ENCODE measurements at regions not wholly inside any gene's neighbourhood (a gene's known extent, or its start where the extent isn't known, plus 50 kb on each side); places are given as distances from the start of the nearest gene placed in this dataset.
"Not testable (repeated sequence)": the region's sequence is repeated elsewhere in the genome, so short reads cannot be mapped to it uniquely, and the experiment has no call there.

- not testable (repeated sequence) for FAIRE-seq; DNase-seq (ENCODE audit: insufficient read length, low spot score)
Measured at GRCh38 chrX:115840729-115841409, 279.9 kb downstream of the PLS3 start.

GRCh38 chrX:115850986-115851385 is 290.0 kb downstream of the PLS3 start:
- not testable (repeated sequence) for DNase-seq (ENCODE audit: insufficient read length, low spot score); FAIRE-seq

DNA sequence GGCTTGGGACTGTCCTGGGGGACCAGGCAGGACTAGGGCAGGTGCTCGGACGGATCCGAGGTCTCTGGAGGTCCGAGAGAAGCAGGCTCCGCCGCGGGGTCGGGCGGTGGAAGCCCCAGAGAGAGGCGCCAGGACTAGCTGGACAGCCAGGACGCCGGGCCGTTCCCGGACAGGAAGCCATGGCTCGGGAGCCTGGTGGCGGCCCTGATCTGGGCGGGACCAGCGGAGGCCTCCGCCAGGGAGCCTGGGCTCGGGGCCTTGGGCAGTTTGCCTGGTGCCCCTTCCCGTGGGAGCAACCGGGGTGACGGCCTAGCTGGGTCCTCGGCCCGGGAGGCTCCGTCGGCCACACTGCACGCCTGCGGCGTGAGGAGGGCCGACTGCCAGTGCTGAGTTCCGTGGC is 292.3 kb downstream of the PLS3 start:
- FAIRE-seq; DNase-seq (ENCODE audit: insufficient read length, low spot score): not testable (repeated sequence)

GRCh38 chrX:115881170-115881569 is 289.4 kb upstream of the AGTR2 start:
- FAIRE-seq: not testable (repeated sequence)

GRCh38 chrX:115884121-115884520 is 286.4 kb upstream of the AGTR2 start:
- FAIRE-seq; DNase-seq (ENCODE audit: insufficient read length, low spot score): not testable (repeated sequence)

More at GRCh38 chrX:115881170-115881569, 289.4 kb upstream of the AGTR2 start:
- not testable (repeated sequence) for DNase-seq (ENCODE audit: insufficient read length, low spot score)

DNA sequence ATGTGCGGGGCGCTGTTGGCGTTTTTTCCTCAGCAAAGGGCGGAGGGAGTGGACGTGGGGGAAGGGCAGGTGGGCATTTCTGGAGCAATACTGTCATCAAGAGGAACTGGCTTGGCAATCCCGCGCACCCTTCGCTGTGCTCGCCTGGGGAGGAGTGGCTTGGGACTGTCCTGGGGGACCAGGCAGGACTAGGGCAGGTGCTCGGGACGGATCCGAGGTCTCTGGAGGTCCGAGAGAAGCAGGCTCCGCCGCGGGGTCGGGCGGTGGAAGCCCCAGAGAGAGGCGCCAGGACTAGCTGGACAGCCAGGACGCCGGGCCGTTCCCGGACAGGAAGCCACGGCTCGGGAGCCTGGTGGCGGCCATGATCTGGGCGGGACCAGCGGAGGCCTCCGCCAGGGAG is 282.5 kb upstream of the AGTR2 start:
- not testable (repeated sequence) for FAIRE-seq; DNase-seq (ENCODE audit: insufficient read length, low spot score)

DNA sequence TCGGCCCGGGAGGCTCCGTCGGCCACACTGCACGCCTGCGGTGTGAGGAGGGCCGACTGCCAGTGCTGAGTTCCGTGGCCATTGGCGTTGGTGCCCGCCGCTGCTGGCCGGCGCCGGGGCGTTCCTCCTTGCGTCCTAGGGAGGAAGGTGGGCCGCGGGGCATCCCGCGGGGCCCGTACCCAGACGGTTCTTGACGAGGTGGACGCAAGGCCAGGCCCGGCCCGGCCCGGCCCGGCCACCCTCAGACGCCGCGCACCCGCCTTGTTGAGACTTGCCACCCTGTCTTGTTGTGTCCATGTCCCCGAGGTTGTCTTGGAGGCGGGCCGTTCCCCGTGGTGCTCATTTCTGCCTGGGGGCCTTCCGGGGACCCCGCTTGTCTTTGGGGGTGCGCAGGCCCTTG is 282.0 kb upstream of the AGTR2 start:
- not testable (repeated sequence) for FAIRE-seq; DNase-seq (ENCODE audit: insufficient read length, low spot score)

DNA sequence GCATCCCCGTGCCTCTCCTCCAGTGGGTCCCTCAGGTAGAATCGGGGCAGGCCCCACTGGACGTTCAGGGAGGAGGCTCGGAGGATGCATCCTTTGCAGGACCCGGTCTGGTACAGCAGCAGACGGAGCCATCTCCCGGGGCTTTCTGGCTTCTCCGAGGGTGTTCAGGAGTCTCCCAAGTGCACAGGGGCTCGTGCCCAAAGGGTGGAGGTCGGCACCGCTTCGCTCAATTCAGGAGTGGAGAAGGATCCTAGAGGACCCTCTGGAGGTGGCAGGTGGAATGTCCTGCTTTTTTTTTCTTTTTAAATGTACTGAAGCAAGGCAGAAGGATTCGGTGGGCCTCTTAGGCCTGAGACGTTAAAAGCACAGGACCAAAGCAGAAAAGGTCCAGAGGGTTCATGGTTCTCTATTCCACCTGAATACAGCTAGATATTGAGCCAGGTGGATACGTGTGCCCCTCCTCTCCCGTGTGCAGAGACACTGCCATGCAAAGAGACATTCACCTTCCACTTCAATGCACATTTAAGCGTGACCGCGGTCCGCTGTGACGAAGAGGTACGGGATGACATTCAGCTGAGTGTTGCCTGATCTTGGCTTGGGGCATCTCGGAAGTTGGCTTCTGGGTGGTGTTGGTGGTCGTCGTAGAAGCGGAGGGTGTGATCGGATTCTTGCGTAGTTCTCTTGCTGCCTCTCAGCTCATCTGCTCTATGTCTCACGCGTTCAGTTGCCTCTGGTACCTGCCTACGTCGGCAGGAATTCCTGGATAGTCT is 281.2 kb upstream of the AGTR2 start:
- FAIRE-seq (no peak), DNase-seq (ENCODE audit: insufficient read length, low spot score) (no peak)
- no peak for TF ChIP-seq POLR2A (IDR thresholded peaks at IDR 0.05; ENCODE audit: low read depth, low read length)

- DNase-seq (ENCODE audit: insufficient read length, low spot score) (peak; percentile 13), FAIRE-seq (no peak)
- no peak for TF ChIP-seq POLR2A (IDR thresholded peaks at IDR 0.05; ENCODE audit: low read depth, low read length)
Measured at GRCh38 chrX:115892056-115892708, 278.4 kb upstream of the AGTR2 start.

DNA sequence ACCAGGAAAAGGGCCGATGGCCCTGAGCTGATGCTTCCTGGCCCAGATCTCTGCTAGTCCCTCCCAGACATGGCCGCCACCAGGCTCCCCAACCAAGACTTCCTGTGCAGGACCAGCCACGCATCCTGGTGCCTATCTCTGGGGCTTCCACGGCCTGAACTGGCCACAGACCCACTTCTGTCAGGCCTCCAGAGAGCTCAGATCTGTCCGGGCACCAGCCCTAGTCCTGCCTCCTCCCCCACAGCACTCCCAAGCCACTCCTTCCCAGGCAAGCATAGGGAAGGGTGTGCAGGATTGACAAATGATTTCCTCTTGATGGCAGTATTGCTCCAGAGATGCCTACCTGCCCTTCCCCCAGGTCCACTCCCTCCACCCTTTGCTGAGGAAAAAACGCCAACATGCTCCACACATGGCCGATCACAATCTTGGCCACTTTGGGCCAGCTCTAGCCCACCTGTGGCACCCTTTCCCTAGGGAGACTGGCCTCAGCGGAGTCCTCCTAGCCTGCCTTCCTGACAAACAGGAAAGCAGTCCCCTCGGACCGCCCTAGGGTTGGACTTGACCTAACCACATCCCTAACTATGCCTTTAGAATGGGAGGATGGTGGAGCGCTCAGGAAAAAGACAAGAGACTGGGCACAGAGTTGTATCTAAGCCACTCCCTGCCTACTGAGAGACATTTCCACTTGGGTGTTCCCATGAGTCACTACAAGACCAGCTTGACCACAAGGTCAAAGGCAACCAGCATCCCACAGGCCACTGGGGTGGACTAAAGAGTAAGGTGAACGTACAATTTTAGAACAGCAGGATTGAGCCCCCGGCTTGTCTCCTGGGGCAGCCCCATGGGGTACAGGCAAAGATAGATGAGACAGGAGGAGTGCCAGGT is 277.5 kb upstream of the AGTR2 start:
- no peak for TF ChIP-seq POLR2A (IDR thresholded peaks at IDR 0.05; ENCODE audit: low read depth, low read length)
- DNase-seq (ENCODE audit: insufficient read length, low spot score): peak; percentile 86
- FAIRE-seq: peak; percentile 69

DNA sequence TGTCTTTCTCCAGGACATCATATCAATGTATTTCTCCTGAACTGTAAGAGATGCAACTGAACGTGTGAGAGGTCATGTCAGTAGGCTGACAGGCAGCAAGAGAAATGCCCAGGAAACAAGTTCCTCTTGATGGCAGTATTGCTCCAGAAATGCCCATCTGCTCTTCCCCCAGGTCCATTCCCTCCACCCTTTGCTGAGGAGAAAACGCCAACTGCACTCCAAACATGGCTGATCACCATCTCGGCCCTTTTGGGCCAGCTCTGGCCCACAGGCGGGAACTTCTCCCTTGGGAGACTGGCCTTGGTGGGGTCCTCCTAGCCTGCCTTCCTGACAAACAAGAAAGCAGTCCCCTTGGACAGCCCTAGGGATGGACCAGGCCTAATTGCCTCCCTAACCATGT is 276.5 kb upstream of the AGTR2 start:
- TF ChIP-seq POLR2A (IDR thresholded peaks at IDR 0.05; ENCODE audit: low read depth, low read length): no peak
- FAIRE-seq: no peak
- peak; percentile 24 for DNase-seq (ENCODE audit: insufficient read length, low spot score)

DNA sequence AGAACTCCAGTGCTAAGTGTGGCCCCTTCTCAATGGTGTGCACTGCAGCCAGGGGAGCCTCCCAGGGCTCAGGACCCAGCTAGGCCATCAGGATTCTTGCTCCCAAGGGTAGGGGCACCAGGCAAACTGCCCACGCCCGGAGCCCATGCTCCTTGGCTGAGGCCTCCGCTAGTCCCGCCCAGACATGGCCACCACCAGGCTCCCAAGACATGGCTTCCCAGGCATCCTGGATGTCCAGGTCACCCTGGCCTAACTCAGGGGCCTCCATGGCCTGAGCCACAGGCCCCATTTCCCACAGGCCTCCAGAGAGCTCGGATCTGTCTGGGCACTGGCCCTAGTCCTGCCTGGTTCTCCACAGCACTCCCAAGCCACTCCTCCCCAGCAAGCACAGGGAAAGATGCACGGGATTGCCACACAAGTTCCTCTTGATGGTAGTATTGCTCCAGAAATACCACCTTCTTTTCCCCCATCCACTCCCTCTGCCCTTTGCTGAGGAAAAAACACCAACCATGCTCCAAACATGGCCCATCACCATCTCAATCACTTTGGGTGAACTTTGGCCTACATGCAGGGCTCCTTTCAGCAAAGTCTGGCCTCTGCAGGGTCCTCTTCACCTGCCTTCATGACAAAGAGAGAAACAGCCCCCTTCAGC is 274.7 kb upstream of the AGTR2 start:
- FAIRE-seq (no peak), DNase-seq (ENCODE audit: insufficient read length, low spot score) (no peak)
- no peak for TF ChIP-seq POLR2A (IDR thresholded peaks at IDR 0.05; ENCODE audit: low read depth, low read length)

DNA sequence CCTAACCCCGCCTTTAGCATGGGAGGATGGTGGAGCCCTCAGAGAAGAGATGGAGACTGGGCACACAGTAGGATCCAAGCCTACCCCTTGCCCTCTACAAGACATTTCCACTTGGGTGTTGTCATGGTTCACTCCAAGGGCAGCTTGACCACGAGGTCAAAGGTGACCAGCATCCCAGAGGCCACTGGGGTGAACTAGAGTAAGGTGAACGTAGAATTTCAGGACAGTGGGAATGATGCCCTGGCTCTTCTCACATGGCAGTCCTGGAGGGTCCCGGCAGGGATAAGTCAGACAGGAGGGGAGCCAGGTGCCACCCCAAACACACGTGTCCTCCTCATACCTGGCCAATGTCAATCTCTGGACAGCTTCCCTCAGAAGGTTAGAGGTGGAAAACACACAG is 274.2 kb upstream of the AGTR2 start:
- DNase-seq (ENCODE audit: insufficient read length, low spot score) (no peak), FAIRE-seq (no peak)
- TF ChIP-seq POLR2A (IDR thresholded peaks at IDR 0.05; ENCODE audit: low read depth, low read length): no peak

GRCh38 chrX:115897956-115898355 is 272.6 kb upstream of the AGTR2 start:
- DNase-seq (ENCODE audit: insufficient read length, low spot score): no peak
- FAIRE-seq: no peak
- no peak for TF ChIP-seq POLR2A (IDR thresholded peaks at IDR 0.05; ENCODE audit: low read depth, low read length)
